ENCODE measurements at regions not wholly inside any gene's neighbourhood (a gene's known extent, or its start where the extent isn't known, plus 50 kb on each side); places are given as distances from the start of the nearest gene placed in this dataset.

DNA sequence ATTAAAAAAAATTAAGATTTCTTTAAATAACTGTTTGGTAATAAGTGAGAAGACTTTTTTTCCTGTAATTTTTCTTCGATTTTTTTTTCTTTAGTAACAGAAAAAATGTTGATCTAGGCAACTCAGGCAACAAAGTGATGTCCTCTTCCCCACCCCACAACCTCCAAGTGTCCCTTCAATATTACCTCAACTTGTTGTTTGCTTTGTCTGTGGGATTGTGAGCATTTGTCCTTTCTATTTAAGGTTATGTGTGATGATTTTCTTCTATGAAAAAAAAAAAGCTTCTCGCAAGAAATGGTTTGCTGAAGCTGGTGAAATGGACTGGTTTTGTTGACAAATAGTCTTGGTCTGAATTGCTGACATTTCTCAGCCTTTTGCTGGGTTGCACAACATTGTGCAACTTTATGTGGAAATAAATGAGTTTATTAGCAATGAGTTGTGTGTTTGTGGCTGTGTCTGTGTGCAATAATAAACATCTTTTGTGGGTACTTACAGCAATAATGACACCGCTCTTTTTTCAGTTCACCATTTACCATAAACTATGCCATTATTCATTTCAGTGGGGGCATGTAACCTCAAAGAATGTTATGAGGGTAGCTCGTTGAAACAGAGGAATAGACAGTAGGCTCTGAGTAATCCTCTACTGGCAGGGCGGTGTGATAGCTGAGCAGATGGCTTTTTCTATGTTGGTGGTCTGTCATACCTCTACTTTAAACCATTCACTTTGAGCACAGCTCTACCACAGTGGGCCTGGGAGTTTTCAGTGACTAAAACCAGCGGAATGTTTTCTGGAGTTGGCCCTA, 218.4 kb downstream of the HLX start:
- Histone ChIP-seq H3K27ac (peak overlapping the region in 1 of 3 donors; percentile 51), H3K4me3 (replicated peaks in 1 of 3) (no peak overlapping the region), H3K27me3 (no peaks in the 10 kb centered on the region), H3K9me3 (no peaks in the 10 kb centered on the region), H3K4me1 (peaks cover 13 to 21% of the 10 kb centered on the region in 2 donors), H3K36me3 (no peaks in the 10 kb centered on the region)
- intact Hi-C loops (cut with DNase I), result no loop called here
- 86 to 93% methylated on average over 6 of the region's 6 CpGs for WGBS, 2 donors
- TF ChIP-seq CTCF (IDR thresholded peaks at IDR 0.05) (no peak), POLR2A (IDR thresholded peaks at IDR 0.05) (no peak)
- no peak for DNase-seq

GRCh38 chr1:221098471-221099405, 219.5 kb downstream of the HLX start:
- Histone ChIP-seq H3K4me1 (peaks cover 13 to 21% of the 10 kb centered on the region in 2 donors), H3K36me3 (no peaks in the 10 kb centered on the region), H3K27me3 (no peaks in the 10 kb centered on the region), H3K27ac (peak overlapping the region in 2 of 3 donors; percentile 20 to 51), H3K9me3 (no peaks in the 10 kb centered on the region), H3K4me3 (replicated peaks in 1 of 3) (no peak overlapping the region)
- WGBS, 2 donors, result 68 to 73% methylated on average over 10 of the region's 10 CpGs
- DNase-seq, result peak; percentile 37 to 46
- intact Hi-C loops (cut with DNase I), result no loop called here
- TF ChIP-seq CTCF (IDR thresholded peaks at IDR 0.05), result no peak
- no peak for TF ChIP-seq POLR2A (IDR thresholded peaks at IDR 0.05)

DNA sequence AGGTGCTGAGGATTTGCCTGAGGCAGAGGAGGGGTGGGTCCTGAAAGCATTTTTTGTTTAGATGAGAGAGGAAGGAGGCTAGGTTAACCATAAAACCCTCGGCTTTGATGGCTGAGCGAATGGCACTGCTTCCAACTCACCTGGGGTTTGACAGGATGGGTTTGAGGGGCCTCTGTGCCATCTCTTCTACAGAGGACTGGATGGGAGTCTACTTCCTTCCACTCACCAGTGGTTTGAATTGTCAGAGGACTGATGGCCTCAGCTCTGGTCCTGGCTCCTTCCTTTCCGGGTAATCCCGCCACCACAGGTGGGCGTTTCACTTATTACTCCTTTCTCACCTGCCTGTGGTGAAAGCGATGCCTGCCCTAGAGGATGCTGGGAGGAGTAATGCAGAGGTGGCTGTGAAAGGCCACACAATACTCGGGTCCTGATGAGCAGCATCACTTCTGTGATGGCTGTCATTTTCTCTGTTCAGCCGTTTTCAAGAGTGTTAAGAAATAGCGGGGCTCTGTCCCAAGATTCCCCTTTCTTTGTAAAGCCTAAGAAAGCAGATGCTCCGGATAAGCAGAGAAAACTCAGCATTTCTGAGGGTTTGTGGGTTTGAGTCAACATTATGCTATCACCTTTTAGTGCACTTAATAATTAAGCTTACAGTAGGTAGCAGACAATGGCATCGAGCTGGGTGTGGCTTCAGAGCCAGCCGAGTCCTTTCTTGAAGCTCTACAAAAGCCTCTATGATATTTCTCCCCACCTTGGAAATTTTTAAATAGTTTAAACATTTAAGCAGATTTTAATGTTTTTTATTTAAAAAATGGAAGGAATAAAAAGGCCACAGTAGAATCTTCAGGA, 220.7 kb downstream of the HLX start:
- H3K4me1 ChIP-seq, result peaks cover 13 to 21% of the 10 kb centered on the region in 2 donors
- H3K27me3 ChIP-seq, result no peaks in the 10 kb centered on the region
- peak in 1 of 2 donors; percentile 10 for DNase-seq
- WGBS, 2 donors, result 81 to 91% methylated on average over 12 of the region's 12 CpGs
- H3K9me3 ChIP-seq, result no peaks in the 10 kb centered on the region
- intact Hi-C loops (cut with DNase I), result no loop called here
- no peaks in the 10 kb centered on the region for H3K36me3 ChIP-seq
- peak overlapping the region in 1 of 3 donors; percentile 51 for H3K27ac ChIP-seq
- TF ChIP-seq POLR2A (IDR thresholded peaks at IDR 0.05) (no peak), CTCF (IDR thresholded peaks at IDR 0.05) (no peak)
- no peak overlapping the region for H3K4me3 ChIP-seq (replicated peaks in 1 of 3)

GRCh38 chr1:221100611-221101010, 221.4 kb downstream of the HLX start:
- no peaks in the 10 kb centered on the region for H3K27me3 ChIP-seq
- no peaks in the 10 kb centered on the region for H3K9me3 ChIP-seq
- H3K27ac ChIP-seq, result peak overlapping the region in 1 of 3 donors; percentile 38
- no peak for DNase-seq
- no peak overlapping the region for H3K4me3 ChIP-seq (replicated peaks in 1 of 3)
- H3K36me3 ChIP-seq, result no peaks in the 10 kb centered on the region
- TF ChIP-seq POLR2A (IDR thresholded peaks at IDR 0.05), result no peak
- no peak for TF ChIP-seq CTCF (IDR thresholded peaks at IDR 0.05)
- WGBS, 2 donors, result 48 to 70% methylated on average over 3 of the region's 3 CpGs
- H3K4me1 ChIP-seq, result peaks cover 13 to 21% of the 10 kb centered on the region in 2 donors
- intact Hi-C loops (cut with DNase I), result no loop called here

All from thyroid gland (tissue), 4 donors.